ENCODE measurements at regions not wholly inside any gene's neighbourhood (a gene's known extent, or its start where the extent isn't known, plus 50 kb on each side); places are given as distances from the start of the nearest gene placed in this dataset.

DNA sequence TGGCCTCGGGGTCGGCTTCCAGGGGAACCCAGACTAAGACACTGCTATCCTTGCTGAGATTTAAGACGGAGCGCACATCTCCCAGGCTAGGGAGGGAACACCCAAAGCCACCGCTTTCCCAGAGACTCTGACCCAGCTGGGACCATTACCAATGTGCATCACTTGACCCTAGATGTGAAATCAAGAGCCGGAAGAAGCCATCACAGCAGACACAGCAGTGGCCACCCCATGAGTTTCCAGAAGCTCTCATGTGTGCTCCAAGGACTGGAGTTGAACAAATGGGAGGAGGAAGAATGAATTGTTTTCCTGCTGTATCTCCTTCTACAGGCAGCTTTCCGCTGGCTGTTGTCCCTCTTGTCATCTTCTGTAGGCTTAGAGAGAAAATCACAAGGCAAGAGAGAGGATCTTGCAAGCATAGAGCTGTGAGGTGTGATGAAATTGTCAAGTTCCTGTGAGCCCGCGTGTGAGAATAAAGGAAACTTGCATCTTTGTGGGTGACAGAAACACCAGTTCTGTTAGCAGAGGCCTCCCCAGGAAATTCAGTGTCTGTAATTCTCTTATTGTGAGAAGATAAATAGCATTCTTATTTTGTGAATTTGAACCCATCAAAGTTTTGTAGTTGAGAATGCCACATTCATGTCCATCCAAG lies 711.8 kb downstream of the UQCRFS1 start:
- Mint-ChIP-seq H3K27ac (no peak overlapping the region), H3K4me3 (no peak overlapping the region), H3K9me3 (peaks cover 7% of the 10 kb centered on the region), H3K4me1 (peaks cover 2% of the 10 kb centered on the region), H3K36me3 (no peaks in the 10 kb centered on the region), H3K27me3 (no peaks in the 10 kb centered on the region)
- ATAC-seq (ENCODE audit: low read depth) = no peak
- DNase-seq (ENCODE audit: low spot score in 2 of 2) = no peak

DNA sequence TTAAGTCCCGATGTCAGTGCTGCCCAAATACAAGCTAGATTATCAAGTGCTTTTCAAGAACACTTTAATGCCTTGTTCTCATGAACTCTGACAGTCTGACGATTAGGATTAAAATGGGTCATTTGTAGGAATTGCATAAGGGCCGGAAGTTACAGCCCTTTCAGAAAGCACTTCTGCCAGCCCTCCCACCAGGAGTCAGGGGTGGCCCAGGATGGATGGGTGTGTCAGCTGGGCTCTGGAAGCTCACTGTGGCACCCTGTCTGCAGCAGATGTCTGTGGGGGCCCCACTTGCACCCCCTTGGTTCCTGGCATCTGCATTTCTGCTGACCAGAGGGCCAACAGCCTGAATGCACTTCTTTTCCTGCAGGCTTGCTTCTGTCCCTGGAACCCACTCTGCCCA lies 712.7 kb downstream of the UQCRFS1 start:
- no peaks in the 10 kb centered on the region for H3K36me3 Mint-ChIP-seq
- H3K27ac Mint-ChIP-seq = no peak overlapping the region
- H3K9me3 Mint-ChIP-seq = peaks cover 7% of the 10 kb centered on the region
- H3K27me3 Mint-ChIP-seq = no peaks in the 10 kb centered on the region
- no peak overlapping the region for H3K4me3 Mint-ChIP-seq
- H3K4me1 Mint-ChIP-seq = peaks cover 2% of the 10 kb centered on the region
- ATAC-seq (ENCODE audit: low read depth) (no peak), DNase-seq (ENCODE audit: low spot score in 2 of 2) (no peak)

GRCh38 chr19:28498404-28498976 lies 714.5 kb downstream of the UQCRFS1 start:
- no peaks in the 10 kb centered on the region for H3K36me3 Mint-ChIP-seq
- H3K27ac Mint-ChIP-seq = no peak overlapping the region
- peaks cover 7% of the 10 kb centered on the region for H3K9me3 Mint-ChIP-seq
- ATAC-seq (ENCODE audit: low read depth) = no peak
- peaks cover 2% of the 10 kb centered on the region for H3K4me1 Mint-ChIP-seq
- H3K4me3 Mint-ChIP-seq = no peak overlapping the region
- no peak for DNase-seq (ENCODE audit: low spot score in 2 of 2)
- no peaks in the 10 kb centered on the region for H3K27me3 Mint-ChIP-seq

GRCh38 chr19:28497887-28498286 lies 715.1 kb downstream of the UQCRFS1 start:
- Mint-ChIP-seq H3K9me3 (peaks cover 7% of the 10 kb centered on the region), H3K4me3 (no peak overlapping the region), H3K36me3 (no peaks in the 10 kb centered on the region), H3K4me1 (peaks cover 2% of the 10 kb centered on the region), H3K27ac (no peak overlapping the region), H3K27me3 (no peaks in the 10 kb centered on the region)
- no peak for ATAC-seq (ENCODE audit: low read depth)
- DNase-seq (ENCODE audit: low spot score in 2 of 2) = no peak

DNA sequence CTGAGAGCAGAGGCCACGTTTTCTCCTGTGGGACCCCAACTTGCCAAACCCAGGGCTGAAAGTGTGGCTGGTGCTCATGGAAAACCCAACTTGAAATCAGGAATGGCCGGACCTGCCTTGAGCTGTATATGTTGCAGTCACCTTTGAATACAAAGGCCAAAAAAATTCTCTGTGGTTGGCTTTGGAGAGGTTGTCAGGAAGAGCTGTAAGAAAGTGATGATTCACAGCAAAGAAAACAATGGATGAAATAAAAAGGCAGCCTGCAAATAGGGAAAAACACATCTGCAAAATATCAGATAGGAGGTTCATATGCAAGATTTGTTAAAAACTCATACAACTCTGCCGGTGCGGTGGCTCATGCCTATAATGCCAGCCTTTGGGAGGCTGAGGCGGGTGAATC lies 715.8 kb downstream of the UQCRFS1 start:
- no peaks in the 10 kb centered on the region for H3K36me3 Mint-ChIP-seq
- no peak overlapping the region for H3K27ac Mint-ChIP-seq
- H3K9me3 Mint-ChIP-seq = peaks cover 7% of the 10 kb centered on the region
- peaks cover 2% of the 10 kb centered on the region for H3K4me1 Mint-ChIP-seq
- no peak for DNase-seq (ENCODE audit: low spot score in 2 of 2)
- ATAC-seq (ENCODE audit: low read depth) = no peak
- no peak overlapping the region for H3K4me3 Mint-ChIP-seq
- no peaks in the 10 kb centered on the region for H3K27me3 Mint-ChIP-seq

DNA sequence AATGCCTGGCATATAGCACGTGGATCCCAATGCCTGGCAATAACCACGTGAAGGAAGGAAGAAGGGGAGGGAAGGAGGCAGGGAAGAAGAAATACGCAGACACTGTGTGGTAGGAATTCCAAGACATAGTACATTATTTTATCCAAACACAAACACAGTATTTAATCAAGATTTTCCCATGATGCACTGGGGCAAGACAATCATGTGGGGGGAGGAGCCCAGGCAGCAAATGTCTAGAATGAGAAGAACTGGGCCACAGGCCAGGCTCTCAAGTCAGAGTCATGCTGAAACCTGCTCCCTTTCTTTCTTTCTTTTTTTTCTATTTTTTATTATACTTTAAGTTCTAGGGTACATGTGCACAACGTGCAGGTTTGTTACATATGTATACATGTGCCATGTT lies 717.9 kb downstream of the UQCRFS1 start:
- Mint-ChIP-seq H3K36me3 (no peaks in the 10 kb centered on the region), H3K4me3 (no peak overlapping the region), H3K9me3 (peaks cover 2% of the 10 kb centered on the region), H3K27ac (no peak overlapping the region), H3K27me3 (no peaks in the 10 kb centered on the region), H3K4me1 (no peaks in the 10 kb centered on the region)
- ATAC-seq (ENCODE audit: low read depth) (no peak), DNase-seq (ENCODE audit: low spot score in 2 of 2) (no peak)

GRCh38 chr19:28494461-28494860 lies 718.5 kb downstream of the UQCRFS1 start:
- ATAC-seq (ENCODE audit: low read depth) (no peak), DNase-seq (ENCODE audit: low spot score in 2 of 2) (no peak)
- H3K4me3 Mint-ChIP-seq = no peak overlapping the region
- H3K9me3 Mint-ChIP-seq = peaks cover 2% of the 10 kb centered on the region
- no peak overlapping the region for H3K27ac Mint-ChIP-seq
- H3K27me3 Mint-ChIP-seq = no peaks in the 10 kb centered on the region
- no peaks in the 10 kb centered on the region for H3K36me3 Mint-ChIP-seq
- H3K4me1 Mint-ChIP-seq = no peaks in the 10 kb centered on the region

GRCh38 chr19:28493884-28494283 lies 719.1 kb downstream of the UQCRFS1 start:
- Mint-ChIP-seq H3K27me3 (no peaks in the 10 kb centered on the region), H3K9me3 (peaks cover 2% of the 10 kb centered on the region), H3K4me3 (no peak overlapping the region), H3K36me3 (no peaks in the 10 kb centered on the region), H3K27ac (no peak overlapping the region), H3K4me1 (no peaks in the 10 kb centered on the region)
- no peak for ATAC-seq (ENCODE audit: low read depth)
- DNase-seq (ENCODE audit: low spot score in 2 of 2) = no peak

DNA sequence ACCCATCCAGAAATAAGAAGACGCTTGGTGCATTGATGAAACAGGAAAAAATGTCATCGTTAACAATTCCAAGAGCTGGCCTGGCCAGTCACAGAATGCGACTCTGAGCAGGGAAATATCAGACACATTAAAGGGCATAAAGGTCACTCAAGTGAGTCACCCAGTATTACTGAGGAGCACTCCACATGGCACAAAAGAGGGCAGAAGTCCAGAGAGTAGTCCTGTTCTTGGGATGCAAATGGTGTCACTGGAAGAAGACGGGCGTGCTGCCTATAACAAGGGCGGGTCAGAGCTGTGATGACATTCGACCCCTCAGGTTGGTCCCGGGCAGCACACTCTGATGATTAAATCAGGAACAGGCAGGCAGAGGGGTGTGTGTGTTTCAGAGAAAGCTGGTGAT lies 720.3 kb downstream of the UQCRFS1 start:
- Mint-ChIP-seq H3K27me3 (no peaks in the 10 kb centered on the region), H3K27ac (no peak overlapping the region)

DNA sequence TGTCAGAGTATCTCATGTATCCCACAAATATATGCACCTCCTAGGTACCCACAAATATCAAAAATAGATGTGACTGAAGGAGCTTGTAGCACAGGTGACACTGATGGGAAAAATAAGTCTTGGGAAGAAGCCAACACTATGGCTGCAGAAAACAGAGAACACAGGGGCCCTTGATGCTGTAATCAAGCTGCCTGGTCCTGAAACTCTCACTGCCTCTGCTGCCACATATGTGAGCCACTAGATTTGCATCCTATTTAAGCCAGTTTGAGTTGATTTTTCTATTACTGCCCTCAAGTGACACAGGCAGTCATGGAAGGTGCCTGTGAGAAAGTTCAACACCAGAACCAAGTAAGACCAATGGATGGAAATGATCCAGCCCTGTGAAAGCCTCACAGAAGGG lies 720.8 kb downstream of the UQCRFS1 start:
- DNase-seq (ENCODE audit: low spot score in 2 of 2) (no peak), ATAC-seq (ENCODE audit: low read depth) (no peak)
- Mint-ChIP-seq H3K27me3 (no peaks in the 10 kb centered on the region), H3K4me3 (no peak overlapping the region), H3K9me3 (peaks cover 2% of the 10 kb centered on the region), H3K4me1 (no peaks in the 10 kb centered on the region), H3K27ac (no peak overlapping the region), H3K36me3 (no peaks in the 10 kb centered on the region)

More for the DNA sequence above, 720.3 kb downstream of the UQCRFS1 start:
- no peaks in the 10 kb centered on the region for H3K4me1 Mint-ChIP-seq
- H3K36me3 Mint-ChIP-seq = no peaks in the 10 kb centered on the region
- peaks cover 2% of the 10 kb centered on the region for H3K9me3 Mint-ChIP-seq
- H3K4me3 Mint-ChIP-seq = no peak overlapping the region
- DNase-seq (ENCODE audit: low spot score in 2 of 2) = no peak
- ATAC-seq (ENCODE audit: low read depth) = no peak

DNA sequence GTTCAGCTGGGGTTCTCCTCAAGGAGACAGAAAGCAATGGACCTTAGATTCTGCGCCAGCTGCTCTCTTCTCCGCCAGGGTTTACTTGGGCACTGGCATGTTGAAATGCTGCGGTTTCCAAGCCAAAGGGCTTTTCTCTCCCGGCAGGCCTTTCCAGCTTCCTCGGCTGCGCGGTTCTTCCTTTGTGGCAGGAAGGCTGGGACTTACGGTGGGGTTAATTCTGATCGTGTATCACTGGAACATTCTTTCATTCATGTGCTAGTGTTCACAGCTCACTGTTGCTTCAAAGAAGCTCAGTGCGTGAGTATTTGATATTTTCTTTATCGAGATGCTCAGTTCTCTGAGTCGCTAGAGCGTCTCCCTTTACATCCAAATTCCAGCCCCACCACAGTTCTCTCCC lies 723.2 kb downstream of the UQCRFS1 start:
- Mint-ChIP-seq H3K27ac (no peak overlapping the region), H3K4me1 (peaks cover 2% of the 10 kb centered on the region), H3K9me3 (peaks cover 3% of the 10 kb centered on the region), H3K4me3 (no peak overlapping the region), H3K27me3 (no peaks in the 10 kb centered on the region), H3K36me3 (no peaks in the 10 kb centered on the region)
- DNase-seq (ENCODE audit: low spot score in 2 of 2) (no peak), ATAC-seq (ENCODE audit: low read depth) (no peak)

- ATAC-seq (ENCODE audit: low read depth) = no peak
- Mint-ChIP-seq H3K36me3 (no peaks in the 10 kb centered on the region), H3K27me3 (no peaks in the 10 kb centered on the region), H3K4me3 (no peak overlapping the region), H3K27ac (no peak overlapping the region), H3K9me3 (peaks cover 3% of the 10 kb centered on the region), H3K4me1 (peaks cover 2% of the 10 kb centered on the region)
- no peak for DNase-seq (ENCODE audit: low spot score in 2 of 2)
Measured at GRCh38 chr19:28489126-28489660, 723.8 kb downstream of the UQCRFS1 start.

DNA sequence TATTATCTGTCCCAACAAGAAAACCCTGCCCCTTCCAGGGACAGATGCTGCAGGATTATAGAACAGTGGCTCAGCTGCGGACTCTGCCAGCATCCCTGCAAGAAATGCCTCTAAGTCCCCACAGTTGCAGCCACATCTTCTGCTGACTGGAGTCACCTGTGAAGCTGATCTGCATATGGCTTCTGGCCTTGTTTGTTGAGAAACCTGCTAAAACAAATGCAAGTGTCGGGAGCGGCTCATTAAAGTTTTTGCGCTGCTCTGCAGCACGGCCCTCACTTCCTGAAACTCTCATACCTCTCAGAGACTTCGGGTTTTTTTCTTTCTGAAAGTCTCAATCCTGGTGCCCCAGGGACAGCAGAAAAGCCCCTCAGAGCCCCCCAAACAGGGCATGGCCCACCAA lies 725.0 kb downstream of the UQCRFS1 start:
- H3K27me3 Mint-ChIP-seq = no peaks in the 10 kb centered on the region
- no peak for ATAC-seq (ENCODE audit: low read depth)
- H3K36me3 Mint-ChIP-seq = no peaks in the 10 kb centered on the region
- peaks cover 2% of the 10 kb centered on the region for H3K4me1 Mint-ChIP-seq
- H3K27ac Mint-ChIP-seq = no peak overlapping the region
- no peak for DNase-seq (ENCODE audit: low spot score in 2 of 2)
- H3K9me3 Mint-ChIP-seq = peaks cover 6% of the 10 kb centered on the region
- no peak overlapping the region for H3K4me3 Mint-ChIP-seq

- no peak overlapping the region for H3K27ac Mint-ChIP-seq
- no peaks in the 10 kb centered on the region for H3K27me3 Mint-ChIP-seq
- H3K4me3 Mint-ChIP-seq = no peak overlapping the region
- DNase-seq (ENCODE audit: low spot score in 2 of 2) = no peak
- no peak for ATAC-seq (ENCODE audit: low read depth)
- H3K36me3 Mint-ChIP-seq = no peaks in the 10 kb centered on the region
- H3K9me3 Mint-ChIP-seq = peaks cover 6% of the 10 kb centered on the region
- H3K4me1 Mint-ChIP-seq = peaks cover 2% of the 10 kb centered on the region
Measured at GRCh38 chr19:28486926-28487325, 726.0 kb downstream of the UQCRFS1 start.

DNA sequence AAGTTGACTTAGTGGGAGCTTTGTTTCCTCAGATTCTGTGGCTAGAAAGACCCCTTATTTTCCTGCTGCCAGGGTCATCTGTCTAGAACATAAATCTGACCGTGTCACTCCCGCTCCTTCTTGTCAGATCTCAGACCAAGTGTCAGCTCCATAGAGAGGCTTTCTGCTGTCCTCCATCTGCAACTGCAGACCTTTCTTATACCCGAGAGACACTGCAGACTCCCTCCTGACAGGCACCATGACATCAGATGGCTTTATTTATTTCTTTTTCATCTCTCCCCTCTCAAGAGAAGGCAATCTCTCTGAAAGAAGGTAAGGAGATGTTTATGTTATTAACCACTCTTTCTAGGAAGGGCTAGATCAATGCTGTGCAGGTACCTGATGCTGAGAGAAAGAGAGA lies 726.5 kb downstream of the UQCRFS1 start:
- H3K36me3 Mint-ChIP-seq = no peaks in the 10 kb centered on the region
- H3K4me3 Mint-ChIP-seq = no peak overlapping the region
- DNase-seq (ENCODE audit: low spot score in 2 of 2) (no peak), ATAC-seq (ENCODE audit: low read depth) (no peak)
- no peaks in the 10 kb centered on the region for H3K27me3 Mint-ChIP-seq
- H3K27ac Mint-ChIP-seq = no peak overlapping the region
- peaks cover 6% of the 10 kb centered on the region for H3K9me3 Mint-ChIP-seq
- H3K4me1 Mint-ChIP-seq = peaks cover 2% of the 10 kb centered on the region

All from memory B cell (primary cell).